Neural cell (in vitro differentiated cells): ENCODE measurements at regions not wholly inside any gene's neighbourhood (a gene's known extent, or its start where the extent isn't known, plus 50 kb on each side); places are given as distances from the start of the nearest gene placed in this dataset.

ENCODE experiments used
- H2AFZ ChIP-seq: fragments of 200-600, 300-800 bp; sonication (generic), shearing (Covaris generic); 2 replicates; pipeline ENCODE4 v1.6.0; 2014; ENCODE audit warnings: low read depth, mild to moderate bottlenecking, antibody characterized with exemption, low read length, moderate library complexity
- H3F3A ChIP-seq: fragments of 200-600 bp; shearing (Covaris generic); 2 replicates; pipeline ENCODE4 v1.6.1; 2016; ENCODE audit warnings: mild to moderate bottlenecking, moderate library complexity, mixed read lengths, antibody characterized with exemption, low read length; ENCODE audit not compliant: insufficient read depth, poor library complexity, severe bottlenecking
- H3K27ac ChIP-seq: fragments of 200-600, 300-800 bp; sonication (generic), shearing (Covaris generic); 2 replicates; pipeline ENCODE4 v1.5.1; 2014; ENCODE audit warnings: mild to moderate bottlenecking, low read length, moderate library complexity
- H3K27me3 ChIP-seq: fragments of 300-800, 200-600 bp; sonication (generic), shearing (Covaris generic); 2 replicates; pipeline ENCODE4 v1.6.0; 2014; ENCODE audit warnings: mild to moderate bottlenecking, low read depth, low read length, moderate library complexity; ENCODE audit not compliant: insufficient read depth
- H3K36me3 ChIP-seq: fragments of 300-800, 200-600 bp; sonication (generic), shearing (Covaris generic); 2 replicates; pipeline ENCODE4 v1.5.1; 2014; ENCODE audit warnings: mild to moderate bottlenecking, antibody characterized with exemption, low read length, moderate library complexity; ENCODE audit not compliant: insufficient read depth
- H3K4me2 ChIP-seq: fragments of 300-800, 200-600 bp; sonication (generic), shearing (Covaris generic); 2 replicates; pipeline ENCODE4 v1.6.0; 2014; ENCODE audit warnings: mild to moderate bottlenecking, low read length
- H3K4me3 ChIP-seq: fragments of 300-800, 200-600 bp; sonication (generic), shearing (Covaris generic); 2 replicates; pipeline ENCODE4 v1.5.1; 2014; ENCODE audit warnings: mild to moderate bottlenecking, low read length, moderate library complexity
- H3K79me2 ChIP-seq: fragments of 200-600 bp; shearing (Covaris generic); replicated peaks from 2 replicates; pipeline ENCODE4 v1.6.0; 2014; ENCODE audit warnings: mild to moderate bottlenecking, low read length, moderate library complexity; ENCODE audit not compliant: insufficient read depth
- H3K9ac ChIP-seq: fragments of 300-800, 200-600 bp; sonication (generic), shearing (Covaris generic); 2 replicates; pipeline ENCODE4 v1.6.1; 2016; ENCODE audit warnings: mild to moderate bottlenecking, low read length, mixed read lengths
- H3K9me2 ChIP-seq: fragments of 200-600 bp; shearing (Covaris generic); 2 replicates; pipeline ENCODE4 v1.6.1; 2016; ENCODE audit warnings: mild to moderate bottlenecking, low read length, mixed read lengths; ENCODE audit not compliant: insufficient read depth
- H3K9me3 ChIP-seq: fragments of 200-600, 300-800 bp; sonication (generic), shearing (Covaris generic); 2 replicates; pipeline ENCODE4 v1.6.1; 2016; ENCODE audit warnings: mild to moderate bottlenecking, mixed run types, low read length, moderate library complexity, mixed read lengths
- H4K20me1 ChIP-seq: fragments of 200-600 bp; shearing (Covaris generic); 2 replicates; pipeline ENCODE4 v1.6.1; 2016; ENCODE audit warnings: mild to moderate bottlenecking, mixed run types; ENCODE audit not compliant: insufficient read depth
- CTCF ChIP-seq: fragments of 450-650 bp; IDR thresholded peaks from 2 replicates; pipeline ENCODE4 v1.5.1; 2014; ENCODE audit warnings: antibody characterized with exemption, mild to moderate bottlenecking, moderate library complexity; ENCODE audit not compliant: poor library complexity, severe bottlenecking
- EP300 ChIP-seq: fragments of 450-650 bp; conservative IDR thresholded peaks from 2 replicates; pipeline ENCODE4 v1.6.1; 2014; ENCODE audit warnings: antibody characterized with exemption, mild to moderate bottlenecking, moderate library complexity; ENCODE audit not compliant: poor library complexity, severe bottlenecking
- EZH2 ChIP-seq: fragments of 200-600, 300-800 bp; shearing (Covaris generic), sonication (generic); IDR thresholded peaks from 2 replicates; pipeline ENCODE4 v1.6.1; 2014; ENCODE audit warnings: antibody characterized with exemption, low read length, borderline replicate concordance, mild to moderate bottlenecking; ENCODE audit not compliant: insufficient read depth, poor library complexity, severe bottlenecking
- MXI1 ChIP-seq: fragments of 450-650 bp; conservative IDR thresholded peaks from 2 replicates; pipeline ENCODE4 v1.6.1; 2014; ENCODE audit warnings: antibody characterized with exemption, mild to moderate bottlenecking; ENCODE audit not compliant: poor library complexity, severe bottlenecking
- POLR2AphosphoS5 ChIP-seq: IDR thresholded peaks from 2 replicates; pipeline ENCODE4 v1.6.1; 2012
- RAD21 ChIP-seq: fragments of 450-650 bp; conservative IDR thresholded peaks from 2 replicates; pipeline ENCODE4 v1.6.1; 2014; ENCODE audit warnings: antibody characterized with exemption, mild to moderate bottlenecking, moderate library complexity
- REST ChIP-seq: IDR thresholded peaks from 2 replicates; pipeline ENCODE4 v1.6.1; 2012; ENCODE audit warnings: borderline replicate concordance
- SMC3 ChIP-seq: fragments of 450-650 bp; conservative IDR thresholded peaks from 2 replicates; pipeline ENCODE4 v1.6.1; 2014; ENCODE audit warnings: antibody characterized with exemption, mild to moderate bottlenecking, moderate library complexity; ENCODE audit not compliant: poor library complexity
- TAF1 ChIP-seq: IDR thresholded peaks from 2 replicates; pipeline ENCODE4 v1.6.1; 2012; ENCODE audit warnings: low read depth

- Histone ChIP-seq H3K9me2 (no peaks in the 10 kb centered on the region), H3F3A (no peaks in the 10 kb centered on the region), H3K4me2 (no peak overlapping the region), H3K27me3 (no peaks in the 10 kb centered on the region), H3K9me3 (no peaks in the 10 kb centered on the region), H3K36me3 (no peaks in the 10 kb centered on the region), H3K9ac (no peak overlapping the region), H3K79me2 (no peaks in the 10 kb centered on the region), H3K27ac (no peak overlapping the region), H2AFZ (no peak overlapping the region), H4K20me1 (no peaks in the 10 kb centered on the region), H3K4me3 (no peak overlapping the region)
- TF ChIP-seq RAD21, result no peak
- no peak for TF ChIP-seq EZH2
- no peak for TF ChIP-seq POLR2AphosphoS5
- TF ChIP-seq TAF1, result no peak
- TF ChIP-seq SMC3, result no peak
- no peak for TF ChIP-seq MXI1
- TF ChIP-seq CTCF, result no peak
- no peak for TF ChIP-seq EP300
- TF ChIP-seq REST, result no peak
Measured at GRCh38 chr17:45688353-45688752, 95.8 kb upstream of the CRHR1 start.

- H3K27ac ChIP-seq, result no peak overlapping the region
- TF ChIP-seq REST (no peak), RAD21 (no peak), TAF1 (no peak), CTCF (no peak), SMC3 (no peak), MXI1 (no peak), EZH2 (no peak), POLR2AphosphoS5 (no peak), EP300 (no peak)
- no peak overlapping the region for H3K9ac ChIP-seq
- no peaks in the 10 kb centered on the region for H3K9me2 ChIP-seq
- H3K4me3 ChIP-seq, result no peak overlapping the region
- no peaks in the 10 kb centered on the region for H3K79me2 ChIP-seq
- H3F3A ChIP-seq, result no peaks in the 10 kb centered on the region
- no peaks in the 10 kb centered on the region for H3K27me3 ChIP-seq
- H4K20me1 ChIP-seq, result no peaks in the 10 kb centered on the region
- no peak overlapping the region for H2AFZ ChIP-seq
- H3K4me2 ChIP-seq, result no peak overlapping the region
- H3K9me3 ChIP-seq, result no peaks in the 10 kb centered on the region
- H3K36me3 ChIP-seq, result no peaks in the 10 kb centered on the region
Measured at GRCh38 chr17:45688820-45689219, 95.3 kb upstream of the CRHR1 start.
